ENCODE measurements at regions not wholly inside any gene's neighbourhood (a gene's known extent, or its start where the extent isn't known, plus 50 kb on each side); places are given as distances from the start of the nearest gene placed in this dataset.

DNA sequence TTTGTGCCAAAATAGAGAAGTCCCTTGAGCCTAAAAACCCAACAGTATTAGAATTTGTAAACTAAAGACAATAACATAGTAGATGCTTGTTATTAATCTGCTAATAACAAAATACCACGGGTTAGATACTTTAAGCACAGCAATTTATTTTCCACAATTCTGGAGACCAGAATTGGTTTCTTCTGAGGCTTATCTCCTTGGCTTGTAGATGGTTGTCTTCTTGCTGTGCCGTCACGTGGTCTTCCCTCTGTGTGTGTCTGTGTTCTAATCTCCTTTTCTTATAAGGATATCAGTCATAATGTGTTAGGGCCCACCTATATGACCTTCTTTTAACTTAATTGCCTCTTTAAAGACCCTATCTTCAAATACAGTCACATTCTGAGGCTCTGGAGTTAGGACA is 260.1 kb downstream of the CYRIA start:
- TF ChIP-seq, protein P1, sequence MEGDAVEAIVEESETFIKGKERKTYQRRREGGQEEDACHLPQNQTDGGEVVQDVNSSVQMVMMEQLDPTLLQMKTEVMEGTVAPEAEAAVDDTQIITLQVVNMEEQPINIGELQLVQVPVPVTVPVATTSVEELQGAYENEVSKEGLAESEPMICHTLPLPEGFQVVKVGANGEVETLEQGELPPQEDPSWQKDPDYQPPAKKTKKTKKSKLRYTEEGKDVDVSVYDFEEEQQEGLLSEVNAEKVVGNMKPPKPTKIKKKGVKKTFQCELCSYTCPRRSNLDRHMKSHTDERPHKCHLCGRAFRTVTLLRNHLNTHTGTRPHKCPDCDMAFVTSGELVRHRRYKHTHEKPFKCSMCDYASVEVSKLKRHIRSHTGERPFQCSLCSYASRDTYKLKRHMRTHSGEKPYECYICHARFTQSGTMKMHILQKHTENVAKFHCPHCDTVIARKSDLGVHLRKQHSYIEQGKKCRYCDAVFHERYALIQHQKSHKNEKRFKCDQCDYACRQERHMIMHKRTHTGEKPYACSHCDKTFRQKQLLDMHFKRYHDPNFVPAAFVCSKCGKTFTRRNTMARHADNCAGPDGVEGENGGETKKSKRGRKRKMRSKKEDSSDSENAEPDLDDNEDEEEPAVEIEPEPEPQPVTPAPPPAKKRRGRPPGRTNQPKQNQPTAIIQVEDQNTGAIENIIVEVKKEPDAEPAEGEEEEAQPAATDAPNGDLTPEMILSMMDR (IDR thresholded peaks at IDR 0.05 in 8 of 11, conservative IDR thresholded peaks at IDR 0.05 in 3 of 11): no peak
- no peak for TF ChIP-seq POLR2A (IDR thresholded peaks at IDR 0.05)
- TF ChIP-seq POLR2AphosphoS5 (IDR thresholded peaks at IDR 0.05): no peak
